Hippocampal formation (tissue), 2 donors: ENCODE measurements at regions not wholly inside any gene's neighbourhood (a gene's known extent, or its start where the extent isn't known, plus 50 kb on each side); places are given as distances from the start of the nearest gene placed in this dataset.
A peak's percentile ranks its signal among the peaks of the same experiment; 100 is the strongest.

ENCODE experiments used
- DNase-seq, 2 donors: peaks; one replicate each; lab custom pipeline; 2025; lab: John Stamatoyannopoulos, UW

DNA sequence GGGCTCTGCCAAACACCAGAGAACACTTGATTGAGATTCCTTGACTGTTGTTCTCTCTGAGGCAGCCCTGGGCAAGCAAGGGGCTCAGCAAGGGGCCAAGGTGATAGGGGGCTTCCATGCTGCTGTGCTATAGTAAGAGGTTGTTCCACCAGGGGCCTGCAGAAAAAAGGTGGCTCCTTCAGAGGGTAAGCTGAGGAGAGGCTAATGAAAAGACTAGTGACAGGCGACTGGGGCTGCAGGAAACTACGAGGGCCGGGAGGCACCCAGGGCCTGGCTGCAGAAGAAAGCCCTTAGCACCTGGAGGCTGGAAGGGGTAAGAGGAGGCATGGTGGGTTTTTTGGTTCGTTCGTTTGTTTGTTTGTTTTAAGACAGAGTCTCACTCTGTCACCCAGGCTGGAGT is 88.0 kb upstream of the CTNNA1 start:
- DNase-seq, result no peak

DNA sequence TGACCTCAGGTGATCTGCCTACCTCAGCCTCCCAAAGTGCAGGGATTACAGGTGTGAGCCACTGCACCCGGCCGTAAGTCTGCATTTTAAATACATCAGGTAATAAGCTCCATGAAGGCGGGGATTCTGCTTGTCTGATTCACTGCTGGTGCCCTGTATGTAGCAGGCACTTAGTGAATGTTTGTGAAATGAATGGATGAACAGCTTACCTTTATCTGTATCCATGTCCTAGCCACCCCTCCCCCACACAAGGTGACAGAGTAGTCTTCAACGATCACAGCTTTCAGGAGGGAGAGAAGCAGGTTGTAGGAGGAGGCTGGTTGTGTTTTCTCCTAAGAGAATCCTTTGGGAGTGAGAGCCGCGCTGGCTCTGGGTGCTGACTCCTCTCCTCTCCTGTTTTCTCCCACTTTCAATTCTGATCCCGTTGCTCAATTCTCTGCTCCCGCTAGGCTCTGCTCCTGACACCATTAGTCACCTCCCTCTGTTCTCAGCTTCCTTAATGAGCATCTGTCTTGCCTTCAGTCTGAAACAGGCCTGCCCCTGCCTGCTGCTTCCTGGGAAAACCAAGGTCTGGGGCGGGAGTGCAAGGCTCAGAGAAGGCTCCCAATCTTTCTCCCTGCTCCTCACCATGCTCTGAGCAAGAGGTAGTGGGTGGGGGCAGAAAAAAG is 88.8 kb upstream of the CTNNA1 start:
- peak in 1 of 2 donors; percentile 21 for DNase-seq

DNA sequence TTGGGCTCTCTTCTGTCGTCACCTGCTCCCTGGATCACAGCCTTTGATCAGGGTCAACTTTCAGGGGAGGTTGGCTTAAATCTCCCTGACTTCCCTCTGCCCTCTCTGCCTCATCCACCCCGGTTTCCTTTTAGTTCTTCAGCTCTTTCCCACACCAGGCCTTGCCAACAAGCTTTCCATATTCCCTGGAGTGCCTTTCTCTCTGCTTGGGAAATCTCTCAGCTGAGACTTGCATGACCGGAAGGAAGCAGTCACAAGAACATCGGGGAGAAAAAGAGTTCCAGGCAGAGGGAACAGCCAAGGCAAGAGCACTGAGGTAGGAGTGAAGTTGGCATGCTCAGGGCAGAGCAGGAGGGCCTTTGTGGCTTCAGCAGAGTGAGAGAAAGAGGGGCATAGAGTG is 88.4 kb upstream of the HSPA9 start:
- no peak for DNase-seq

DNA sequence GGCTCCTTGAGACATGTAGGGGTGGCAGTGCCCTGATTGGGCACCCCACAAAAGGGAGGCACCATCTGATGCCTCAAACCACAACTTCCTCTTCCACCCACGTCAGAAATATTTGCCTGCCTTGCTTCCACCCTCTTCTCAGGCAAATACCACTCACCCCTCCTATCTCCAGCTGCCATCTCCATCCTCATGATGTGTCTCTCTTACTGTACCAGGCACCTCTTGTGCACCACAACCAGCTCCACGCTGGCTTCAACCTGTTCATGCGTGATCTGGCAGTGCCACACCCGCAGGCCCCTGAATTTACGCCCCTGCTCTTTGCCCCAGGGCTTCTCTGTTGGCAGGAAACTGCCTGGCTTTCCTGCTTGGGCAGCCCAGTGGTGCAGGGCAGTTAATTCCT is 87.8 kb upstream of the HSPA9 start:
- DNase-seq, result no peak

DNA sequence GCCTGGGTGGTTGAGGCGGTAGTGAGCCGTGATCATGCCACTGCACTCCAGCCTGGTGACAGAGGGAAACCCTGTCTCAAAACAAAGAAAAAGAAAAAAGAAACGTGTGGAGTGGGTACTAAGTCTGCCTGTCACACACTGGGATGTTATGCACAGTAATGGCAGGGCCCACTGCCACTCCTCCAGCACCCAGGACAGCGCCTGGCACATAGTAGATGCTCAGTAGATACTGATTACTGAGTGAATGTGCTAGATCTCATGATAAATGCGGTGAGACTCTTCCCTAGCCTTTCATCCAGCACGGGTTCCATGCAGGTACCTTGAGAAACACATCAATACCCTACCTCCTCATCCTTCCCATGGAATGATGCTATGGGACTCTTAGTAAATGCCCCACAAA is 87.4 kb upstream of the HSPA9 start:
- DNase-seq, result no peak

DNA sequence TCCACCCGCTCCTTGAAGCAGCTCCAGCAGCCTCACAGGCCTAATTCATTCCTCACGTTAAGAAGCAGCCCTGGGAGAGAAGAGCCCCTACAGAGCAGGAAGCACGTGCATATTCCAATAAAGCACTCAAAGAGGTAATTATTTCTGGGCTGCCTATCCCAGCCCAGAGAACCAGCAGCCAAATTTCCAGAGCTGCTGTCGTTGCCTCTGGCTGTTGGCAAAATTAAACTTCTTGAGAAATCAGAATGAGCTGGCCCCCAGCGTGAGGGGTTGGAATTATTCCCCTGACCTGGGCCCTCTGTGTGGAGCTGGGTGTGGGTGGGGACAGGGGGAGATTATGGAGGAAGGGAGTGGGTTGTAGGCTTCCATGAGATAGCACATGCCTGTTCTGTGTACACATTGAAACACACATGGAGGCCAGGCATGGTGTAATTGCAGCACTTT is 86.8 kb upstream of the HSPA9 start:
- no peak for DNase-seq

DNA sequence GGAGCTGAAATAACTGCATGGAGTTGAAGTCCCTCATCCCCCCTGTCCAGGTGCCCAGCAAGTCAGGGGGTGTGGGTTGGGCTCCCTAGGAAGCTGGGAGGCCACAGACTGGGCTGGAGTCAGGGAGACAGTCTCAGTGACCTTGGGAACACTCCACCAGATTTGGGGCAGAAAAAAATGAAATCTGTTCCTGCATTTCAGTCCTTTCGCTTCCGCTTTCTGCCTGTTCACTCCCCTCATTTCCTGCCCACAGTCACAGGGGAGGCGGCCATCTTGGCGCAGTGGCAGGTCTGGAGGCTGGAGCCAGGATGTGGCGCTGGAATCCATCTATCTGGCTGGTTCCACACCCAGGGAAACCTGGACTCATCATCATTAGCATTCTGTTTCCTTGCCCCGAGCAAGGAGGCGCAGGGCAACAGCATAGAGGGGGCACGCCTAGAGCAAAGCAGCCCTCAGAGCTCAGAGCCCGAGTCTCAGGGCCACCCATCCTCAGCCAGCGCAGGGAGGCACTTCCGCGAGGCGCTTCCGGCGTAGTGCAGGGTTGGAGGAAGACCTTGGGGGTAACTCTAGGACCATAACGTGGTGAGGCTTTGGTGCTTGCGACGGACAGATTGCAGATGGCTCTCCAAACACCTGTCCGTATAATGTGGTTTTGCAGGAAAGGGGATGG is 86.2 kb upstream of the HSPA9 start:
- DNase-seq, result no peak

DNA sequence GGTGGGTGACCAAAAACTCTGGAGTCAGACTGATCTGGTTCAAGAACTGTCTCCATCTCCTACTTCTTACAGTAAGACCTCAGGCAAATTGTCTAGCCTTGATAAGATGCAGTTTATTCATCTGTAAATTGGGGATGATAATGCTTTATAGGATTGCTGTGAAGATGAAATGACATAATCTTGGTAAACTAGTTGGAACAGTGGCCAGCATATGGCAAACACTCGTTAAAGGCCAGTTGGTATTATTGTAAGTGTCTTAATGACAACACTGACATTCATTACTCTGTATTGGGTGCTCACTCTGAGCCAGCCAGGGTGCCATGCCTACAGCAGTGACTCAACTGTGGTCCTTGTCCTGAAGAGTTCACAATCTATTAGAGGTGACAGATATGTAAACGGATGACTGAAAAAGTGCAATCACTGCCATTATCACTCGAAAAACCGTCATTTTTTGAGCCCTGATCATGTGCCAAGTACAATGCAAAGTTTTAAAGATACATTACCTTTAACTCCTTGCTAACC is 84.9 kb upstream of the HSPA9 start:
- DNase-seq, result no peak

DNA sequence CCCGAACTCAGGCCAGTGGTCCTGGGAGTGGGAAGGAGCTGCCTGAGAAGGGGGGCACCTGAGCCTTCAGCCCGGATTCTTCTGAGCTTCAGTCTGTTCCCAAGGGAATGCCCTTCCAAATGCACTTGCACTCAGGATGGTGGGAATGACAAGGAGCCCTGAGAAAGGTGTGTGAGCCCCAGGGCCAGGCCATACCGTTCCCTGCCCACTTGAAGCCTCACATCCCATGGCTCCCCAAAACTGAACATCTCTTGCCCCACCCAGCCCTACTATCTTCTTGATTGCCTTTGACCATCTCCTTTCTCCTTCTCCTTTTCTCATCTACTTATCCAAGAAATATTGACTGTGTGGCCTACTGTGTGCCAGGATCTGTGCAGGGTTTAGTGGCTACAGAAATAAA is 84.4 kb upstream of the HSPA9 start:
- no peak for DNase-seq

DNA sequence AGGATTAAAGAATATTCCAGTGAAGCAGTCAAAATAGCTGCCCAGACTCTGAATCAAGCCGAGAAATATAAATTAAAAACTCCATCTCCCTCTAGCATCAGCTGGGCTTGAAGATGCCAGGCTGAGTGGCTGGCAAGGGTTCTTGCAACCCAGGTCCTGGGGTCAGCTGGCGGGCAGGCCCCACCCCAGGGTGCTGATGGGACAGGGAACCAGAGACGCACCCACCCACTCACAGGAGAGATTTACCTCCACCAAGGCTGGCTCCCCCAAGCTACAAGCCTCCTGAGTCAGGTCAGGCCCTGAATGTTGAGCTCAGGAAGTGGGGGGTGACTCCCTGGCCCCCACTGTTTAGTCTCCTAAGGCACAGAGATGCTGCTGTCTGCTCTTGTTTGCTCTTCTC is 83.9 kb upstream of the HSPA9 start:
- DNase-seq, result no peak

DNA sequence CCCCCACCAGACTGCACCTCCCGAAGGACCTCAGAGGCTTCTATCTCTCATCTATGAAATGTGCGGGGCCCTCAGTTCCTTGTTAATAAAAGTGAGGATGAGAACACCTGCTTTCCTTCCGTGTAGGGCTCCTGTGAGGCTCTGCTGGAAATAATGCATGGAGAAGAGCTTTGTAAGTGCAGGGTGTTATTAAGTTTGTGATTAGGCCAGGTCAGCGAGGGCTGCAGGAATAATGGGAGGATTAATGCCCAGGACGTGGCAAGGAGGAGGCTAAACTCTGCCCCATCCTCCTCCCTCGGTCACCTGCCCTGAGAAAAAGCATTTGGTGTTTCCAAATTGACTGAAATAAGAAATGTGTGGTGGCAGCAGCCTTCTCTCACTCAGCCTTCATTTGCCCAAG is 83.5 kb upstream of the HSPA9 start:
- DNase-seq, result no peak

DNA sequence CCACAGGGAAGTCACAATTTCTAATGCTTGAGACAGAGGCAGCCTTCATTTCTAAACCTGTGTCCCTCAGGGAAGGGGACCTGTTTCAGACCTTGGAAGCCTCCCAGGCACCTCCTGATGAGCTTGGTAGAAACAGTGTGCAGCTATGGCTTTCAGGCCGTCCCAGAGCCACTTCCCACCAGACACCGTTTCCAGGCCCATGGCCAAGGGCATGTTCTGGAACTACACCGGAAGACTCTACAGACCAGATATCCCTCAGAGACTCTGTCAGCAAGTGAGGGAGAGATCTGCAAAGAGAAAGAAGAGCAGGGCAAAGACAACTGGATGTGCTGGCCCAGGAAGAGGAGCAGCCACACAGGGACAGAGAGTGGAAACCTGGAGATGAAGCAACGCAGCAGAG is 82.2 kb upstream of the HSPA9 start:
- DNase-seq, result no peak

DNA sequence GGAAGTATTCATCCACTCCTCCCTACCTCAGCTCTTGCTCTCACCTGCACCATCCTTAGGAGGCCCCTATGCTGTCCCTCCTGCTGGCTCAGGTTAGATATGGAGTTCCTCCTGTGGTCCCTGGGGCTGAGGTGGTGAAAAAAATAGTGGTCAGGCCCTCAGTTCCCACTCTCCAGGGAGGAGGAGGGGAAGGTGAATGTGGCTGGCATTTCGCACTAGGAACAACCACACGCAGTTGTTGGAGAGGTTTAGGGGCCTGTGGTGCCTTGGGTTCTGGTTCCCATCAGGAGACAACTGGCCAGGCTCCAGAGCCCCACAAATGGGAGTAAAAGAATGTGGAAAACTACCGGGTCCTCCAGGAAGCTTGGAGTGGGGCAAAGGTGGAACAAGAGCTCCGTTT is 81.7 kb upstream of the HSPA9 start:
- no peak for DNase-seq

DNA sequence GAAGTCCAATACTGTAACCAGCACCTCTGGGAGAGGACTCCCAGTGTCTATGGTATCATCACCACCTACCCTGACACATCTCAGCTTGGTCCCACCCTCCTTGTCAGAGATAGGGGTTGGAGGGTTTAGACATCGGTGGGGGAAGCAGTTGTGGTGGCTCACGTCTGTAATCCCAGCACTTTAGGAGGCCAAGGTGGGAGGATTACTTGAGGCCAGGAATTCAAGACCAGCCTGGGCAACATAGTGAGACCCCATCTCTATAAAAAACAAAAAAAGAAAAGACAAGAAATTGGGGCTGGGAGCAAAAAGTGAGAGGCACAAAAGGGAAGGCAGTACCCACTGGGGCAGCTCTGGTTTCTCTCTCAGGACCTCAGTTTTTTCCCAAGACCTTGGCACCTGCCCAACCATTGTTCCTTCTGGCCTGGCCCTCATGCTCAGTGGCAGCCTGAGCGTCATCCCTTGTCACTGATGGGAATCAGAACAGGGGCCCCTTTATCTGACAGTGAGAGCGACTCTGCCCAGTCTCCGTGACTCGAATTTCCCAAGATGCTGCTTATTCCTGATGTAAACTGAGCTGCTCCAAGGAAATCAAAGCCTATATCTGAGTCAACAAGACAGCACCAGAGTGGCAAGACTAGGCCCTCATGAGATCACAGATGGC is 80.5 kb upstream of the HSPA9 start:
- DNase-seq, result peak; percentile 89 to 91

DNA sequence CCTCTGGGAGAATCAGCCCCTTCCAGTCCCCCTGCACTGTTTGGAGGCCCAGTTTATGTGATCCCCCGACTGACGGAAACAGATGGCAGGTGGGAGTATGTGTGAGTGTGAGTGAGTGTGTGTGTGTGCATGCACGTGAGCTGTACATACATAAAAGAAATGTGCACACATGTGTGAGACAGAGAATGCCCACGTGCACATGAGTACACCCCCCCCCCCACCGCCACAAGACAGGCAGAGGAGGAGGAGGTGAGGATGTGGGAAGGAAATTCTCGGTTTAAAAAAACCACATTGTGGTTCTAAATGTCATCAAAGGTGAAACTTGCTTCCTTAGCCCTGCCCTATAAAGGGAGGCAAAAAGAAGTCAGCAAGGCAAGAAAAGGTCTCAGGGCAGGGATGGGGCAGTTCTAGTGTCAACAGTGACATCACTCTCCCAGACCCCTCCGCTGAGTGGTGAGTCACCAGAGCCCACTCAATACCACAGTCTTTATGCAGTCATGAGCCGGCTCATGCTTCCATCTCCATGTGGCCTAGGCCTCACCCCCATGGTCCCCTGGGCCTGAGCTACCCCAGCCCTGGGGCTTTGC is 79.2 kb upstream of the HSPA9 start:
- no peak for DNase-seq

DNA sequence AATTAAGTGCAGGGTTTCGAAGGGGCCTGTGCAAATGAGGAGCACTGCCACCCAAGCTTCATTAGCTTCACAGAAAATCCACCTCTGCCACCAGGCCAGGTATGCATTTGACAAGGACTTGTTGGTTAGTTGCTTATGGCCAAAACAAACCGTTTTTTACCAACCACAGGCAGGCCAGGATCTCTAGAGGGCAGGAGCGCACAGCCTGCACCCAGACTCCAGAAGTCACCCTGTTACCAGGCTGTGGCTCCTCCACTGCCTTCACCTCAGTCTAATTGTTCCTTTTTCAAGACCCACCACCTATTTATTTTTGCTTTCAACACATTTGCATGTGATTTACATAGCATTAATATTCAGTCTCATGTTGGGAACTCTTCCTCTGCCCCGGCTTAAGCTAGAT is 78.3 kb upstream of the HSPA9 start:
- DNase-seq, result peak; percentile 27 to 35

DNA sequence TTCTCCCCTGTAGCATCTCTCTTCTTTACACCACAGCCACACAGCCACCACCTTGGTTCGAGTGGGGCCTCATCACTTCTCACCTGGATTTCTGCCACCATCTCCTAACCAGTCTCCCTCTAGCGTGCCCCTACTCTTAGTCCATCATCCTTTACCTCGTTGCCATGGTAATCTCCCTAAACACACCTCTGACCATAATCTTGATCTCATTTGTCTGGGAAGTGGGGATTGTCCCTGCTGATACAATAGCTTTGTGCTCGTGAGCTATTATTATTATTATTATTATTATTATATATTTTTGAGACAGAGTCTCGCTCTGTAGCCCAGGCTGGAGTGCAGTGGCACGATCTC is 76.5 kb upstream of the HSPA9 start:
- DNase-seq, result no peak

DNA sequence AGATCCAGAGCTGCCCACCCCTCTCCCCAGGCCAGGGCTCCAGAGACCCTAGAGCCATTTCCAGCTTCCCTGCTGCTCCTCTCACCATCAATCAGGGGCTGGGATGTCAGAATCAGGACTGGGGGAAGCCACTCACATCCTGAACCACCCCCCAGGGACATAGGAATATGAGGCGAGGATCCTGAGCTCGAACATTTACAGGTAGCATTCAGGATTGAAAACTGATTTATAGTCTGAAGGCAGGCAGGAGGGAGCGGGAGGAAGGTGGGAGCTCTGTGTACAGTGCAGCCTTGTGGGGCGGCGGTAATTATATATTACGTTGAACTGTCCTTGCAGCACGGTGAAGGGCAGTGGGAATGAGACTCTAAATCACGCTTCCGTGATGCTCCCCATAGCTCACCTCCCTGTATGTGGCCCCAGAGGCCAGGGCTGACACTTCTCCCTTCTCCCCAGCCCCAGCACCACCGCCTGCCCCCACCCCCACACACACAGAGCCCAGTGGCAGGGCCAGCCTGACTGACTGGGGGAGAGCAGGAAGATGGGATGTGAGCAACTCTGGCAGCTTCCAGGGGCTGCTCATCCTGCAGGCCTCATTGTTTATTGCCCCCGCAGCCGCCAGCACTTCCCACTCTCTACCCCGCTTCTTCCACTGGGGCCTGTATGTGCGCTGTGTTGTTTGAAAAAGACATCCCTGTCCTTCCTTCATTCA is 76.0 kb upstream of the HSPA9 start:
- DNase-seq, result no peak

DNA sequence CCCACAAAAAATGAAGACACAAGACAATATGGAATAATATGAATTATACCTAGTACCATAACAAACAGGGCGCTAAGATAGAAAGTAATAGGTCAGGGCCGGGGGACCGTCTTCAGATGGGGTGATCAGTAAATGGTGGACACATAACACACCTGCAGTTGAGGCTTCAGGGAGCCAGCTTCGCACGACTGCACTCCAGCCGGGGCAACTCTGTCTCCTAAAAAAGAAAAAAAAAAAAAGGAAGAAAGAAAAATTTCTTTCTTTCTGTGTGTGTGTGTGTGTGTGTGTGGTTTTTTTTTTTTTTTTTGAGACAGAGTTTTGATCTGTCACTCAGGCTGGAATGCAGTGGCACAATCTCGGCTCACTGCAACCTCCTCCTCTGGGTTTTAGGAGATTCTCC is 75.0 kb upstream of the HSPA9 start:
- no peak for DNase-seq

DNA sequence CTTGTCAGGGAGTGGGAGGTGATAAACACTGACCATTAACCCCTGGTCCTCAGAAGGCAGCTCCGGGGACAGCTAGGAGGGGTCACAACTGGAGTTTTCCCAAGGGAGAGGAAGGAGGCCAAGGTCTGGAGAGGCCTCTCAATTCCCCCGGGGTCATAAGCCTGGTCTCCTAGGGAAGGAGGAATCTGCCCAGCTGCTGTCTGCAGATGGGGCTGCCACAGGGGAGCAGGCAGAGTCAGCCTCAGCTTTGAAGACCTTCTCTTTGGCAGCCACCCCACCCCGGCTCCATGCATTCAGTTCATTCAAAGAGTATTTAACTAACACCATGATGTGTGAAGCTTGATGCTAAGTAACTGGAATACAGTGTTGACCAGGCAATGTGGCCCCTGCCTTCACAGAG is 74.6 kb upstream of the HSPA9 start:
- no peak for DNase-seq

DNA sequence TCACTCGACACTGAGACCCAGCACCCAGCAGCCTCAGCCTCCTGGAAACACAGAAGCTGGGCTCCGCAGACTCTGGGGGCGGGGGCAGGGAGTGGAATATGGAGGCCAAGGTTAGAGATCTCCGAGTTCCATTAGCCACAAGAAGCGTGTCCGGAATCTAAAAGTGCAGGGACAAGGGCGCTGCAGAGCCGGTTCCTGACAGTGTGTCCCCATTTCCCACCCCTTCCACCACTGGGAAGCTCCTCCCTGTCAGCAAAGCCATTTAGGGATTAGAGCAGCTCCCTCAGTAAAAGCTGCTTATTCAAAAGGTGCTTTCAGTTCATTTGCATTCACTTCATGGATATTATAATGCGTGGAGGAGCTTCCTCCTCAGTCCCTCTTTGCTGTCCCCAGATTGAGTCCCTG is 74.1 kb upstream of the HSPA9 start:
- DNase-seq, result no peak

DNA sequence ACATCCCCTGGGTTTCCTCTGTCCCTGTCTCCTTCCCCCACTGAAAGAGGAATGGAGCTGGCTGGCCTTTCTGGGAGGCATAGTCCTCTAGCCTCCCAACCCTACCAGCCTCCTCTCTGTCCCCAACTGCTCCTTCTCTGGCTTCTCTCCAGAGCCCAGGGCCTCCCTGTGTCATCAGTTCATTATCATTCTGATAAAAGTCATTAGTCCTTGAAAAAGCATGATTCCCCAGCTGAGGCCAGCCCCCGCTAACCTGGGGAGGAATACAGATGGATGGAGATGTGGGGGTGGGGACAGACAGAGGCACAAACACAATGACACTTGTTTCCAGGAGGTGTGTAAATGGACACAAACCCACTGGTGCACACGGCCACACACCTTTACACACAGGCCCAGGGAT is 73.6 kb upstream of the HSPA9 start:
- DNase-seq, result no peak
